ENCODE measurements at regions not wholly inside any gene's neighbourhood (a gene's known extent, or its start where the extent isn't known, plus 50 kb on each side); places are given as distances from the start of the nearest gene placed in this dataset.

GRCh38 chr4:120431180-120431579 lies 364.5 kb upstream of the MAD2L1 start:
- no peak for TF ChIP-seq CTCF (IDR thresholded peaks at IDR 0.05)
- TF ChIP-seq POLR2A (IDR thresholded peaks at IDR 0.05) = no peak
